WTC11 (cell line): ENCODE measurements at regions not wholly inside any gene's neighbourhood (a gene's known extent, or its start where the extent isn't known, plus 50 kb on each side); places are given as distances from the start of the nearest gene placed in this dataset.

ENCODE experiments used
- CBFB ChIP-seq: sonication (generic); formaldehyde crosslinking; IDR thresholded peaks from 2 replicates; pipeline ENCODE4 v1.8.1; 2022; ENCODE audit warnings: mild to moderate bottlenecking, low read depth, missing genetic modification reagents
- ELF4 ChIP-seq: sonication (generic); formaldehyde crosslinking; IDR thresholded peaks from 2 replicates; pipeline ENCODE4 v1.8.1; 2022; ENCODE audit warnings: low read depth, mild to moderate bottlenecking, moderate library complexity, missing genetic modification reagents
- EMX1 ChIP-seq: fragments of 250-450 bp; sonication (Bioruptor Pico); IDR thresholded peaks from 2 replicates; pipeline ENCODE4 v1.8.0; 2021; ENCODE audit warnings: mild to moderate bottlenecking
- ETV6 ChIP-seq: sonication (generic); formaldehyde crosslinking; IDR thresholded peaks from 2 replicates; pipeline ENCODE4 v1.8.1; 2022; ENCODE audit warnings: mild to moderate bottlenecking, missing genetic modification reagents
- TF ChIP-seq, protein P1 (sequence below): sonication (generic); formaldehyde crosslinking; IDR thresholded peaks from 2 replicates; pipeline ENCODE4 v1.8.0; 2022; ENCODE audit warnings: mild to moderate bottlenecking, missing genetic modification reagents
- TF ChIP-seq, protein P2 (sequence below): sonication (generic); formaldehyde crosslinking; IDR thresholded peaks from 2 replicates; pipeline ENCODE4 v1.8.1; 2023; ENCODE audit warnings: mild to moderate bottlenecking, missing genetic modification reagents
- TF ChIP-seq, protein P3 (sequence below): sonication (generic); formaldehyde crosslinking; conservative IDR thresholded peaks from 2 replicates; pipeline ENCODE4 v1.8.1; 2022; ENCODE audit warnings: mild to moderate bottlenecking, missing genetic modification reagents
- TF ChIP-seq, protein P4 (sequence below): fragments of 200-600 bp; IDR thresholded peaks from 2 replicates; pipeline ENCODE4 v1.8.0; 2022; ENCODE audit warnings: antibody characterized with exemption
- TF ChIP-seq, protein P5 (sequence below): fragments of 250-450 bp; sonication (Bioruptor Pico); IDR thresholded peaks from 2 replicates; pipeline ENCODE4 v2.1.2; 2022; ENCODE audit warnings: mild to moderate bottlenecking, moderate library complexity

DNA sequence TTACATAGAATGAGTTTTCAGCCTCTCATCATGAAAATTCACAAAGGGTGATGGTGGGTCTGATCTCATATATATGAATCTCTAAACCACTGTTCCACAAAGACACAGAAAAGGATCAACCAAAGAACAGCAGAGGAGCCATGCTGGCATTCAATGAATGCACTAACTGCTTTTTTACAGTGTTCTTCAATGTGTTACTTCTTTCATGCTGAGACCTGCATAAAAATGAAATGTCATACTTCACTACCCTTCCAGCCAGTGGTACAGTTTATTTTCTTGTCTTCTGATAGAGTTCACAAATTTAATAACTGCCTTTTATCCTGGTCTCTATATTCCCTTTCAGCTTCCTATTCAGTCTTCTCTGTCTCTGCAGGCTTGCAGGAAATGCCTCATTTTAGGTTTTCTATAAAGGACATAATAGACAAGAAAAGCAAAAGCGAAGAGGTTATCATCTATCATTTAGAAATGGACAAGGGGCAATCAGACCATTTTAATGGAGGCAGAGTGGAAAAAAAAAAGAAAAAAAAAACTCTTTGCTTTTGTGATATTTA lies 836.7 kb upstream of the FOXG1 start:
- TF ChIP-seq, protein P1, sequence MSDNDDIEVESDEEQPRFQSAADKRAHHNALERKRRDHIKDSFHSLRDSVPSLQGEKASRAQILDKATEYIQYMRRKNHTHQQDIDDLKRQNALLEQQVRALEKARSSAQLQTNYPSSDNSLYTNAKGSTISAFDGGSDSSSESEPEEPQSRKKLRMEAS (CRISPR knock-in tag), result no peak
- TF ChIP-seq ETV6 (CRISPR knock-in tag) (no peak), ELF4 (no peak), CBFB (CRISPR knock-in tag) (no peak), EMX1 (no peak)
- TF ChIP-seq, protein P2, sequence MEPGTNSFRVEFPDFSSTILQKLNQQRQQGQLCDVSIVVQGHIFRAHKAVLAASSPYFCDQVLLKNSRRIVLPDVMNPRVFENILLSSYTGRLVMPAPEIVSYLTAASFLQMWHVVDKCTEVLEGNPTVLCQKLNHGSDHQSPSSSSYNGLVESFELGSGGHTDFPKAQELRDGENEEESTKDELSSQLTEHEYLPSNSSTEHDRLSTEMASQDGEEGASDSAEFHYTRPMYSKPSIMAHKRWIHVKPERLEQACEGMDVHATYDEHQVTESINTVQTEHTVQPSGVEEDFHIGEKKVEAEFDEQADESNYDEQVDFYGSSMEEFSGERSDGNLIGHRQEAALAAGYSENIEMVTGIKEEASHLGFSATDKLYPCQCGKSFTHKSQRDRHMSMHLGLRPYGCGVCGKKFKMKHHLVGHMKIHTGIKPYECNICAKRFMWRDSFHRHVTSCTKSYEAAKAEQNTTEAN (CRISPR knock-in tag), result no peak
- TF ChIP-seq, protein P3, sequence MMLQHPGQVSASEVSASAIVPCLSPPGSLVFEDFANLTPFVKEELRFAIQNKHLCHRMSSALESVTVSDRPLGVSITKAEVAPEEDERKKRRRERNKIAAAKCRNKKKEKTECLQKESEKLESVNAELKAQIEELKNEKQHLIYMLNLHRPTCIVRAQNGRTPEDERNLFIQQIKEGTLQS (CRISPR knock-in tag), result no peak
- TF ChIP-seq, protein P4, sequence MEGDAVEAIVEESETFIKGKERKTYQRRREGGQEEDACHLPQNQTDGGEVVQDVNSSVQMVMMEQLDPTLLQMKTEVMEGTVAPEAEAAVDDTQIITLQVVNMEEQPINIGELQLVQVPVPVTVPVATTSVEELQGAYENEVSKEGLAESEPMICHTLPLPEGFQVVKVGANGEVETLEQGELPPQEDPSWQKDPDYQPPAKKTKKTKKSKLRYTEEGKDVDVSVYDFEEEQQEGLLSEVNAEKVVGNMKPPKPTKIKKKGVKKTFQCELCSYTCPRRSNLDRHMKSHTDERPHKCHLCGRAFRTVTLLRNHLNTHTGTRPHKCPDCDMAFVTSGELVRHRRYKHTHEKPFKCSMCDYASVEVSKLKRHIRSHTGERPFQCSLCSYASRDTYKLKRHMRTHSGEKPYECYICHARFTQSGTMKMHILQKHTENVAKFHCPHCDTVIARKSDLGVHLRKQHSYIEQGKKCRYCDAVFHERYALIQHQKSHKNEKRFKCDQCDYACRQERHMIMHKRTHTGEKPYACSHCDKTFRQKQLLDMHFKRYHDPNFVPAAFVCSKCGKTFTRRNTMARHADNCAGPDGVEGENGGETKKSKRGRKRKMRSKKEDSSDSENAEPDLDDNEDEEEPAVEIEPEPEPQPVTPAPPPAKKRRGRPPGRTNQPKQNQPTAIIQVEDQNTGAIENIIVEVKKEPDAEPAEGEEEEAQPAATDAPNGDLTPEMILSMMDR, result no peak
- TF ChIP-seq, protein P5, sequence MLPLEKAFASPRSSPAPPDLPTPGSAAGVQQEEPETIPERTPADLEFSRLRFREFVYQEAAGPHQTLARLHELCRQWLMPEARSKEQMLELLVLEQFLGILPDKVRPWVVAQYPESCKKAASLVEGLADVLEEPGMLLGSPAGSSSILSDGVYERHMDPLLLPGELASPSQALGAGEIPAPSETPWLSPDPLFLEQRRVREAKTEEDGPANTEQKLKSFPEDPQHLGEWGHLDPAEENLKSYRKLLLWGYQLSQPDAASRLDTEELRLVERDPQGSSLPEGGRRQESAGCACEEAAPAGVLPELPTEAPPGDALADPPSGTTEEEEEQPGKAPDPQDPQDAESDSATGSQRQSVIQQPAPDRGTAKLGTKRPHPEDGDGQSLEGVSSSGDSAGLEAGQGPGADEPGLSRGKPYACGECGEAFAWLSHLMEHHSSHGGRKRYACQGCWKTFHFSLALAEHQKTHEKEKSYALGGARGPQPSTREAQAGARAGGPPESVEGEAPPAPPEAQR, result no peak
